Lower leg skin (tissue), 3 donors: ENCODE measurements at regions not wholly inside any gene's neighbourhood (a gene's known extent, or its start where the extent isn't known, plus 50 kb on each side); places are given as distances from the start of the nearest gene placed in this dataset.

Source experiments
- CTCF ChIP-seq, 3 donors: fragments of 450-650 bp; IDR thresholded peaks; one replicate each; pipeline ENCODE4 v1.5.1; 2016; ENCODE audit warnings: antibody characterized with exemption in 3 of 3, mild to moderate bottlenecking in 3 of 3, moderate library complexity in 2 of 3
- POLR2A ChIP-seq, 2 donors: fragments of 450-650 bp; IDR thresholded peaks; one replicate each; pipeline ENCODE4 v1.6.1; 2016 to 2017; ENCODE audit warnings: antibody characterized with exemption in 2 of 2, mild to moderate bottlenecking in 1 of 2, moderate library complexity in 1 of 2

- TF ChIP-seq CTCF (IDR thresholded peaks at IDR 0.05) (no peak), POLR2A (IDR thresholded peaks at IDR 0.05) (no peak)
Observed at GRCh38 chr17:64718058-64718457, 56.0 kb upstream of the SMURF2 start.
